HG02588 (cell line): ENCODE measurements at regions not wholly inside any gene's neighbourhood (a gene's known extent, or its start where the extent isn't known, plus 50 kb on each side); places are given as distances from the start of the nearest gene placed in this dataset.

ENCODE experiments used
- ATAC-seq: cut with Tn5 transposase; IDR thresholded peaks from one replicate; pipeline ENCODE4 v1.9.1; 2021; ENCODE audit warnings: mild to moderate bottlenecking, moderate library complexity; ENCODE audit not compliant: unreplicated experiment

DNA sequence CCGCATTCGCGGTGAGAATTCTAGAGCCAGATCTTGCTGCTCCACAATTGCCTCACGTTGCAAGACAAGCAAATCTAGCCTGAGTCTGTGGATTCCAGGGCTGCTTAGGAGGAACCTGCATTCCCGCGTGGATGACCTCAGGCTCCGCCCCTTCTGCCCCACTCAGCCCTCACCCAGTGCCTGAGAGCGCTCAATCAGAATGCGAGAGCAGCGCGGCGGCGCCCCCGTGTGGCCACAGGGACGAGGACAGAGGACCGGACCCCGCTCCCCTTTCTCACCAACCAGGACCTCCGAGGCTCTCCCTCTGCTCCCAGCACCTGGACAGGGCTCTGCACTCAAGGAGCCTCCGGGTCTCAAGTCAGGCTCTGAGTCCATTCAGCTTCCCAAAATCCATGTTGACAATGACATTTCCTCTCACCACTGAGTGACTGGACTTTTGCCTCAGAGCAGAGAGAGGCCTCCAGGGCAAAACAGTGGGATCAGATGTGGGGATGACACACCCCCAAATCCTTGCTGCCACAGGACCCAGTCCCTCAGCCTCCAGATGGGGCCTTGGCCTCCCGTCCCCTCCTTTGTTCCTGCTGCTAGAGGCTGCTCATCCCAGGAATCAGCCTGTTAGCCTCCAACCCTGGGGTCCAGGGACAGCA lies 52.0 kb downstream of the RPP21 start:
- peak; percentile 66 for ATAC-seq

DNA sequence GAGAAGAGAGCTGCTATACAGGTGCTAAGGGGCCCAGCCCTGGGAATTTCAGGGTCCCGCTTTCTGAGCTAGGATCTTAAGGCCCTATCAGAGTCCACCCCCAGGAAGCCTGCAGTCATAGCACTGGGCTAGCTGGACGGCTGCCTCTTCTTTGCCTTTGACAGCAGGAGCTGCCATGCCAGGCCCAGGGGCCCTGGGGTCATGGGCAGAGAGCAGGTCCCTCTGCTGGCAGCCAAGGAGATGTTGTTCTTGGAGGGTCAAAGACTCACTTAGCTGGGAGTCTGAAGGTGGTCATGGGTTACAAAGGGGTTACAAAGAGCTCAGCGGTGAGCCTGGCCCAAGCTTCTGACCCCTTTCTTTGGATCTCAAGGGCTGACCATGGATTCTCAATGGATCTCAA lies 52.7 kb downstream of the RPP21 start:
- ATAC-seq, result no peak

GRCh38 chr6:30399390-30400058 lies 54.6 kb downstream of the RPP21 start:
- ATAC-seq, result no peak

- ATAC-seq, result no peak
These were observed 61.0 kb downstream of the RPP21 start for GRCh38 chr6:30405934-30406333.

- no peak for ATAC-seq
These were observed 64.2 kb downstream of the RPP21 start for GRCh38 chr6:30409184-30409583.

DNA sequence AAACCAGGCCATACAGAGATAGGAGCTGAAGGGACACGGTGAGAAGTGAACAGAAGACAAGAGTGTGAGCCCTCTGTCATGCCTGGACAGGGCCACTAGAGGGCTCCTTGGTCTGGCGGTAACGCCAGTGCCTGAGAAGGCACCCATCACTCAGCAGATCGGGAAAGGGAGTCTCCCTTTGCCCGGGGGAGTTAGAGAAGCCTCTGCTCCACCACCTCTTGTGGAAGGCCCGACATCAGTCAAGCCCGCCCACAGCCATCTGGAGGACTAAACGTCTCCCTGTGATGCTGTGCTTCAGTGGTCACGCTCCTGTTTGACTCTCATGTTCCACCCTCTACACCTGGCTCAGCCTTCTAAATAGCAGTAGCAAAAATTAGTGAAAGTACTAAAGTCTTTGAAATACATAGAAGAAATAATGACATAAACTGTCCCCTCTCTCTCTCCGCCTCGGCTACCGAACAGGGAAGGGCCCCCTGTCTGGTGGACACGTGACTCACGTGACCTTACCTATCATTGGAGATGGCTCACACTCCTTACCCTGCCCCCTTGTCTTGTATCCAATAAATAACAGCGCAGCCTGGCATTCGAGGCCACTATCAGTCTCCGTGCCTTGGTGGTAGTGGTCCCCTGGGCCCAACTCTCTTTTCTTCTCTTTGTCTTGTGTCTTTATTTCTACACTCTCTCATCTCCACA lies 66.7 kb downstream of the RPP21 start:
- no peak for ATAC-seq

DNA sequence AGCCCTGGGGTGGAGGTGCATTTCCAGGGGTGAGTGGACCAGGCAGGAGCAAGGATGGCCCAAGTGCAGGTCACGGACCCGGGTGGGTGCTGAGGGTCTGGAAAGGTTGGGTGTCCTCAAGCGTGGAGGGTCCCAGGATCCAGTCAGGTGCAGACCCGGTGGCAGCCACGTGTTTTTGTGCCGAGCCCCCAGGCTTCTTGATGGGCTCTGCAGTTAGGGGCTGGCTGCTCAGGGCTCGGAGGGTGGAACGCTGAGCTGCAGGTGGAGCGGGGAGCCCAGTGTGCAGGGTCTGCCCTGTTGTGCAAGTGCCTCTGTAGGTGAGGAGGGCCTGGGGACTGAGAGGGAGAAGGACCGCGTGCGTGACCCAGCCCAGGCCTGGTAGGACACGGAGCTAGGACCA lies 70.9 kb upstream of the HLA-E start:
- ATAC-seq, result no peak

GRCh38 chr6:30424549-30424948 lies 64.8 kb upstream of the HLA-E start:
- no peak for ATAC-seq
